ENCODE measurements at regions not wholly inside any gene's neighbourhood (a gene's known extent, or its start where the extent isn't known, plus 50 kb on each side); places are given as distances from the start of the nearest gene placed in this dataset.

DNA sequence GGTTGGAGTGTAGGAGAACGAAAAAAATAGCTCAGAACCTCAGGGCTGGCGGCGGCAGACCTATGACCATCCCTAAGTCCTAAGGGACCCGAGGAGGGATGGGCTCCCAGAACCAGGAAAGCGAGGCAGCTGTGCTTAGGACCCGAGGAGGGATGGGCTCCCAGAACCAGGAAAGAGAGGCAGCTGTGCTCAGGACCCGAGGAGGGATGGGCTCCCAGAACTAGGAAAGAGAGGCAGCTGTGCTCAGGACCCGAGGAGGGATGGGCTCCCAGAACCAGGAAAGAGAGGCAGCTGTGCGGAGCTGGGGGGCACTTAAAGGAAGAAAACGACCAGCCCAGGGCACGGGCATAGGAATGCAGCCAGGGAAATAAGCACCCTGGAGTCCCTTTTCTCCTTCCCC, 125.0 kb upstream of the DLG1 start (continued):
- no peak for TF ChIP-seq PBX2 (CRISPR knock-in tag; IDR thresholded peaks at IDR 0.05)
- no peak for TF ChIP-seq SRF (IDR thresholded peaks at IDR 0.05; ENCODE audit: low read depth, low read length)
- no peak for TF ChIP-seq ZNF570 (CRISPR knock-in tag; IDR thresholded peaks at IDR 0.05; ENCODE audit: borderline replicate concordance)
- no peak for TF ChIP-seq TRIM22 (IDR thresholded peaks at IDR 0.05)
- TF ChIP-seq, protein P1, sequence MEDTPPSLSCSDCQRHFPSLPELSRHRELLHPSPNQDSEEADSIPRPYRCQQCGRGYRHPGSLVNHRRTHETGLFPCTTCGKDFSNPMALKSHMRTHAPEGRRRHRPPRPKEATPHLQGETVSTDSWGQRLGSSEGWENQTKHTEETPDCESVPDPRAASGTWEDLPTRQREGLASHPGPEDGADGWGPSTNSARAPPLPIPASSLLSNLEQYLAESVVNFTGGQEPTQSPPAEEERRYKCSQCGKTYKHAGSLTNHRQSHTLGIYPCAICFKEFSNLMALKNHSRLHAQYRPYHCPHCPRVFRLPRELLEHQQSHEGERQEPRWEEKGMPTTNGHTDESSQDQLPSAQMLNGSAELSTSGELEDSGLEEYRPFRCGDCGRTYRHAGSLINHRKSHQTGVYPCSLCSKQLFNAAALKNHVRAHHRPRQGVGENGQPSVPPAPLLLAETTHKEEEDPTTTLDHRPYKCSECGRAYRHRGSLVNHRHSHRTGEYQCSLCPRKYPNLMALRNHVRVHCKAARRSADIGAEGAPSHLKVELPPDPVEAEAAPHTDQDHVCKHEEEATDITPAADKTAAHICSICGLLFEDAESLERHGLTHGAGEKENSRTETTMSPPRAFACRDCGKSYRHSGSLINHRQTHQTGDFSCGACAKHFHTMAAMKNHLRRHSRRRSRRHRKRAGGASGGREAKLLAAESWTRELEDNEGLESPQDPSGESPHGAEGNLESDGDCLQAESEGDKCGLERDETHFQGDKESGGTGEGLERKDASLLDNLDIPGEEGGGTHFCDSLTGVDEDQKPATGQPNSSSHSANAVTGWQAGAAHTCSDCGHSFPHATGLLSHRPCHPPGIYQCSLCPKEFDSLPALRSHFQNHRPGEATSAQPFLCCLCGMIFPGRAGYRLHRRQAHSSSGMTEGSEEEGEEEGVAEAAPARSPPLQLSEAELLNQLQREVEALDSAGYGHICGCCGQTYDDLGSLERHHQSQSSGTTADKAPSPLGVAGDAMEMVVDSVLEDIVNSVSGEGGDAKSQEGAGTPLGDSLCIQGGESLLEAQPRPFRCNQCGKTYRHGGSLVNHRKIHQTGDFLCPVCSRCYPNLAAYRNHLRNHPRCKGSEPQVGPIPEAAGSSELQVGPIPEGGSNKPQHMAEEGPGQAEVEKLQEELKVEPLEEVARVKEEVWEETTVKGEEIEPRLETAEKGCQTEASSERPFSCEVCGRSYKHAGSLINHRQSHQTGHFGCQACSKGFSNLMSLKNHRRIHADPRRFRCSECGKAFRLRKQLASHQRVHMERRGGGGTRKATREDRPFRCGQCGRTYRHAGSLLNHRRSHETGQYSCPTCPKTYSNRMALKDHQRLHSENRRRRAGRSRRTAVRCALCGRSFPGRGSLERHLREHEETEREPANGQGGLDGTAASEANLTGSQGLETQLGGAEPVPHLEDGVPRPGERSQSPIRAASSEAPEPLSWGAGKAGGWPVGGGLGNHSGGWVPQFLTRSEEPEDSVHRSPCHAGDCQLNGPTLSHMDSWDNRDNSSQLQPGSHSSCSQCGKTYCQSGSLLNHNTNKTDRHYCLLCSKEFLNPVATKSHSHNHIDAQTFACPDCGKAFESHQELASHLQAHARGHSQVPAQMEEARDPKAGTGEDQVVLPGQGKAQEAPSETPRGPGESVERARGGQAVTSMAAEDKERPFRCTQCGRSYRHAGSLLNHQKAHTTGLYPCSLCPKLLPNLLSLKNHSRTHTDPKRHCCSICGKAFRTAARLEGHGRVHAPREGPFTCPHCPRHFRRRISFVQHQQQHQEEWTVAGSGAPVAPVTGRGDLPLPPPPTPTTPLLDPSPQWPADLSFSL (CRISPR knock-in tag; IDR thresholded peaks at IDR 0.05) = no peak
- no peak for TF ChIP-seq FOXA1 (IDR thresholded peaks at IDR 0.05)
- TF ChIP-seq FOXA1 (CRISPR knock-in tag; IDR thresholded peaks at IDR 0.05) = no peak
- no peak for TF ChIP-seq RFXANK (CRISPR knock-in tag; IDR thresholded peaks at IDR 0.05)
- TF ChIP-seq, protein P2, sequence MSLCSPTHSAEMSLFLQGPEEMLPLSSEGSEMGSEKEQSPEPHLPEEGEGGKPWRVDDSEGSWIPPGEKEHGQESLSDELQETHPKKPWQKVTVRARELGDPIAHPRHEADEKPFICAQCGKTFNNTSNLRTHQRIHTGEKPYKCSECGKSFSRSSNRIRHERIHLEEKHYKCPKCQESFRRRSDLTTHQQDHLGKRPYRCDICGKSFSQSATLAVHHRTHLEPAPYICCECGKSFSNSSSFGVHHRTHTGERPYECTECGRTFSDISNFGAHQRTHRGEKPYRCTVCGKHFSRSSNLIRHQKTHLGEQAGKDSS (CRISPR knock-in tag; IDR thresholded peaks at IDR 0.05; ENCODE audit: borderline replicate concordance, low read depth) = no peak
- TF ChIP-seq SMARCE1 (IDR thresholded peaks at IDR 0.05; ENCODE audit: borderline replicate concordance) = no peak
- no peak for TF ChIP-seq CBX1 (IDR thresholded peaks at IDR 0.05; ENCODE audit: low read depth)

All from HepG2 (cell line).